Caco-2 (cell line): ENCODE measurements at regions not wholly inside any gene's neighbourhood (a gene's known extent, or its start where the extent isn't known, plus 50 kb on each side); places are given as distances from the start of the nearest gene placed in this dataset.
"Not testable (repeated sequence)": the region's sequence is repeated elsewhere in the genome, so short reads cannot be mapped to it uniquely, and the experiment has no call there.

Experiments used
- BruUV-seq: library from RNA; stranded (reverse); fragments of 400-500 nt; replicated peaks from 2 replicates; lab custom pipeline; 2021; lab: Mats Ljungman, UMichigan
- CTCF ChIA-PET: fragments of 300-600 bp; sonication (Branson Sonifier 250); formaldehyde crosslinking; loops from one replicate; lab custom pipeline; 2022; ENCODE audit warnings: antibody characterized with exemption; lab: Charles Lee
- POLR2A ChIA-PET: fragments of 300-600 bp; sonication (Branson Sonifier 250); formaldehyde crosslinking; loops from one replicate; lab custom pipeline; 2022; ENCODE audit warnings: antibody characterized with exemption; lab: Charles Lee
- DNase-seq, 2 experiments: peaks; one replicate each; pipeline versions ENCODE4 v3.0.0 to v3.0.0-alpha.2; 2020 to 2022
- H3K27me3 ChIP-seq: replicated peaks from 2 replicates; pipeline ENCODE4 v1.6.0; 2011; ENCODE audit warnings: low read length; ENCODE audit not compliant: control insufficient read depth, insufficient read depth
- H3K36me3 ChIP-seq: 2 replicates; pipeline ENCODE4 v1.5.1; 2011; ENCODE audit warnings: low read length; ENCODE audit not compliant: control insufficient read depth, insufficient read depth
- H3K4me1 ChIP-seq: fragments of 250-450 bp; sonication (Bioruptor Pico); 2 replicates; pipeline ENCODE4 v1.5.1; 2020; ENCODE audit warnings: mild to moderate bottlenecking
- H3K4me3 ChIP-seq: 2 replicates; pipeline ENCODE4 v1.5.1; 2011; ENCODE audit warnings: low read depth, mild to moderate bottlenecking, control low read depth, low read length
- H3K9me3 ChIP-seq: fragments of 250-450 bp; sonication (Bioruptor Pico); 2 replicates; pipeline ENCODE4 v1.5.1; 2020; ENCODE audit warnings: mild to moderate bottlenecking, moderate library complexity
- H3K27ac Mint-ChIP-seq: one replicate; pipeline ENCODE4 v1.8.0; 2022; ENCODE audit warnings: mixed read lengths; ENCODE audit not compliant: unreplicated experiment
- H3K27me3 Mint-ChIP-seq: one replicate; pipeline ENCODE4 v1.8.0; 2022; ENCODE audit warnings: mixed read lengths; ENCODE audit not compliant: insufficient read depth, unreplicated experiment
- H3K36me3 Mint-ChIP-seq: one replicate; pipeline ENCODE4 v1.8.0; 2022; ENCODE audit warnings: mild to moderate bottlenecking, mixed read lengths; ENCODE audit not compliant: insufficient read depth, unreplicated experiment
- H3K4me1 Mint-ChIP-seq: one replicate; pipeline ENCODE4 v1.8.0; 2022; ENCODE audit warnings: low read depth, mixed read lengths; ENCODE audit not compliant: unreplicated experiment
- H3K4me3 Mint-ChIP-seq: one replicate; pipeline ENCODE4 v1.8.0; 2022; ENCODE audit warnings: mild to moderate bottlenecking, moderate library complexity, mixed read lengths; ENCODE audit not compliant: unreplicated experiment
- H3K9me3 Mint-ChIP-seq: one replicate; pipeline ENCODE4 v1.8.0; 2022; ENCODE audit warnings: mixed read lengths; ENCODE audit not compliant: unreplicated experiment
- CTCF ChIP-seq, 2 experiments: fragments of 200-600 bp in 1 of 2; IDR thresholded peaks; 1 replicate in 1 of 2; 2 replicates in 1 of 2; pipeline versions ENCODE4 v1.5.1 to v1.8.0; 2011 to 2022; ENCODE audit warnings: antibody characterized with exemption in 1 of 2, control low read depth in 1 of 2, inconsistent platforms in 1 of 2, low read depth in 1 of 2, low read length in 1 of 2, mild to moderate bottlenecking in 1 of 2, moderate library complexity in 1 of 2; ENCODE audit not compliant: insufficient read depth in 1 of 2, severe bottlenecking in 1 of 2, unreplicated experiment in 1 of 2
- intact Hi-C: fragments of 100-400 bp; cut with micrococcal nuclease; formaldehyde crosslinking; loops from one replicate; pipeline ENCODE4 v1.10.0; 2022; ENCODE audit not compliant: unreplicated experiment

- Mint-ChIP-seq H3K4me3 (no peak overlapping the region), H3K27me3 (peaks cover 20% of the 10 kb centered on the region), H3K36me3 (no peaks in the 10 kb centered on the region), H3K4me1 (peaks cover 12% of the 10 kb centered on the region), H3K27ac (no peak overlapping the region), H3K9me3 (peaks cover 10% of the 10 kb centered on the region)
- Histone ChIP-seq H3K9me3 (no peaks in the 10 kb centered on the region), H3K36me3 (no peaks in the 10 kb centered on the region), H3K27me3 (no peaks in the 10 kb centered on the region; the same call in 1 of the 2 replicates), H3K4me1 (peaks cover 11% of the 10 kb centered on the region; the same call in 1 of the 2 replicates), H3K4me3 (no peak overlapping the region)
- TF ChIP-seq CTCF (IDR thresholded peaks at IDR 0.05; ENCODE audit: insufficient read depth in 1 of 2, low read depth in 1 of 2, low read length in 1 of 2, severe bottlenecking in 1 of 2, unreplicated experiment in 1 of 2), result no peak
- CTCF ChIA-PET, result no interaction called here
- BruUV-seq, result no TSS peak
- POLR2A ChIA-PET, result no interaction called here
- intact Hi-C loops, result no loop called here
- no peak for DNase-seq
Measured at GRCh38 chr5:167939686-167940085, 351.8 kb upstream of the WWC1 start.

GRCh38 chr5:167940911-167941310 lies 350.5 kb upstream of the WWC1 start:
- no peak for TF ChIP-seq CTCF (IDR thresholded peaks at IDR 0.05; ENCODE audit: insufficient read depth in 1 of 2, low read depth in 1 of 2, low read length in 1 of 2, severe bottlenecking in 1 of 2, unreplicated experiment in 1 of 2)
- Histone ChIP-seq H3K9me3 (no peaks in the 10 kb centered on the region), H3K27me3 (no peaks in the 10 kb centered on the region), H3K4me3 (no peak overlapping the region), H3K4me1 (peaks cover 15% of the 10 kb centered on the region), H3K36me3 (no peaks in the 10 kb centered on the region)
- no peak for DNase-seq
- H3K27me3 Mint-ChIP-seq, result peaks cover 15% of the 10 kb centered on the region
- peaks cover 10% of the 10 kb centered on the region for H3K9me3 Mint-ChIP-seq
- no peak overlapping the region for H3K4me3 Mint-ChIP-seq
- no TSS peak for BruUV-seq
- ChIA-PET POLR2A (no interaction called here), CTCF (no interaction called here)
- peaks cover 7% of the 10 kb centered on the region for H3K4me1 Mint-ChIP-seq
- intact Hi-C loops, result no loop called here
- no peaks in the 10 kb centered on the region for H3K36me3 Mint-ChIP-seq
- H3K27ac Mint-ChIP-seq, result no peak overlapping the region

GRCh38 chr5:167941556-167941955 lies 349.9 kb upstream of the WWC1 start:
- POLR2A ChIA-PET, DNase-seq, H3K36me3 Mint-ChIP-seq, H3K27ac Mint-ChIP-seq, H3K4me1 Mint-ChIP-seq, H3K27me3 ChIP-seq, intact Hi-C loops, H3K36me3 ChIP-seq, H3K4me3 Mint-ChIP-seq, H3K4me3 ChIP-seq, H3K9me3 Mint-ChIP-seq, BruUV-seq, CTCF ChIA-PET, H3K9me3 ChIP-seq: not testable (repeated sequence)
- peaks cover 20% of the 10 kb centered on the region for H3K4me1 ChIP-seq
- H3K27me3 Mint-ChIP-seq, result peaks cover 14% of the 10 kb centered on the region

- POLR2A ChIA-PET, result no interaction called here
- Mint-ChIP-seq H3K27me3 (peaks cover 8% of the 10 kb centered on the region), H3K36me3 (no peaks in the 10 kb centered on the region), H3K4me3 (no peak overlapping the region), H3K9me3 (peaks cover 2% of the 10 kb centered on the region), H3K27ac (no peak overlapping the region), H3K4me1 (peaks cover 7% of the 10 kb centered on the region)
- peaks cover 20% of the 10 kb centered on the region for H3K4me1 ChIP-seq
- H3K9me3 ChIP-seq, result no peaks in the 10 kb centered on the region
- intact Hi-C loops, result no loop called here
- no TSS peak for BruUV-seq
- no peaks in the 10 kb centered on the region for H3K36me3 ChIP-seq
- no peak for DNase-seq
- no peak for TF ChIP-seq CTCF (IDR thresholded peaks at IDR 0.05; ENCODE audit: insufficient read depth in 1 of 2, low read depth in 1 of 2, low read length in 1 of 2, severe bottlenecking in 1 of 2, unreplicated experiment in 1 of 2)
- CTCF ChIA-PET, result no interaction called here
- H3K27me3 ChIP-seq, result no peaks in the 10 kb centered on the region
- no peak overlapping the region for H3K4me3 ChIP-seq
Measured at GRCh38 chr5:167943343-167943742, 348.1 kb upstream of the WWC1 start.
